ENCODE measurements at regions not wholly inside any gene's neighbourhood (a gene's known extent, or its start where the extent isn't known, plus 50 kb on each side); places are given as distances from the start of the nearest gene placed in this dataset.

GRCh38 chr5:143913008-143913752, 101.2 kb downstream of the HMHB1 start:
- DNase-seq (ENCODE audit: low read depth), result peak; percentile 98
- FAIRE-seq, result no peak
- TF ChIP-seq, protein P1, sequence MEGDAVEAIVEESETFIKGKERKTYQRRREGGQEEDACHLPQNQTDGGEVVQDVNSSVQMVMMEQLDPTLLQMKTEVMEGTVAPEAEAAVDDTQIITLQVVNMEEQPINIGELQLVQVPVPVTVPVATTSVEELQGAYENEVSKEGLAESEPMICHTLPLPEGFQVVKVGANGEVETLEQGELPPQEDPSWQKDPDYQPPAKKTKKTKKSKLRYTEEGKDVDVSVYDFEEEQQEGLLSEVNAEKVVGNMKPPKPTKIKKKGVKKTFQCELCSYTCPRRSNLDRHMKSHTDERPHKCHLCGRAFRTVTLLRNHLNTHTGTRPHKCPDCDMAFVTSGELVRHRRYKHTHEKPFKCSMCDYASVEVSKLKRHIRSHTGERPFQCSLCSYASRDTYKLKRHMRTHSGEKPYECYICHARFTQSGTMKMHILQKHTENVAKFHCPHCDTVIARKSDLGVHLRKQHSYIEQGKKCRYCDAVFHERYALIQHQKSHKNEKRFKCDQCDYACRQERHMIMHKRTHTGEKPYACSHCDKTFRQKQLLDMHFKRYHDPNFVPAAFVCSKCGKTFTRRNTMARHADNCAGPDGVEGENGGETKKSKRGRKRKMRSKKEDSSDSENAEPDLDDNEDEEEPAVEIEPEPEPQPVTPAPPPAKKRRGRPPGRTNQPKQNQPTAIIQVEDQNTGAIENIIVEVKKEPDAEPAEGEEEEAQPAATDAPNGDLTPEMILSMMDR (IDR thresholded peaks at IDR 0.05; ENCODE audit: insufficient read depth, low read length, severe bottlenecking), result no peak
- H3K27me3 ChIP-seq (ENCODE audit: control insufficient read depth, insufficient read depth, low read length), result no peaks in the 10 kb centered on the region
- H3K36me3 ChIP-seq (ENCODE audit: control insufficient read depth, insufficient read depth, low read length), result no peaks in the 10 kb centered on the region
- no peak overlapping the region for H3K4me3 ChIP-seq (ENCODE audit: low read depth, low read length)

DNA sequence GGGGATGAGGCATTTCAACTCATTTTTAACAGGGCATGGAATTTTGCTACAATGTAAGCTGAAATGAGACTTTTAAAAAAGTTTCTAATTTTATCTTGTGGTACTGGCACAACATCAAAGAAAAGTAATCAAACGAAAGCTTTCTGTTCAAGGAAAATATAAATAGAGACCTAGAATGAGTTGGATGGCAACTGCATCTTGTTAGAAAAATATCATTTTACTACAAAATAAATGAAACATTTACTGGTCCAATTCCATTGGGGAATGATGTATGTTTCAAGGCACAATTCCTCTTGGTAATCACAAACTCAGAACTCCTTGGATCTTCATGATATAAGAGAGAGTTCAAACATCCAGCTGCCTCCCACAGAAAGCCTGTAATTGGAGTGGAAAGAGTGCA, 102.8 kb downstream of the HMHB1 start:
- H3K4me3 ChIP-seq (ENCODE audit: low read depth, low read length), result no peak overlapping the region
- H3K27me3 ChIP-seq (ENCODE audit: control insufficient read depth, insufficient read depth, low read length), result no peaks in the 10 kb centered on the region
- no peaks in the 10 kb centered on the region for H3K36me3 ChIP-seq (ENCODE audit: control insufficient read depth, insufficient read depth, low read length)
- TF ChIP-seq, protein P1 (IDR thresholded peaks at IDR 0.05; ENCODE audit: insufficient read depth, low read length, severe bottlenecking), result no peak
- no peak for FAIRE-seq
- no peak for DNase-seq (ENCODE audit: low read depth)

- no peak for DNase-seq (ENCODE audit: low read depth)
- TF ChIP-seq, protein P1 (IDR thresholded peaks at IDR 0.05; ENCODE audit: insufficient read depth, low read length, severe bottlenecking), result no peak
Measured at GRCh38 chr5:143916451-143916850, 104.5 kb downstream of the HMHB1 start.

GRCh38 chr5:143918961-143919360, 107.0 kb downstream of the HMHB1 start:
- H3K4me3 ChIP-seq (ENCODE audit: low read depth, low read length), result no peak overlapping the region
- TF ChIP-seq, protein P1 (IDR thresholded peaks at IDR 0.05; ENCODE audit: insufficient read depth, low read length, severe bottlenecking), result no peak
- H3K27me3 ChIP-seq (ENCODE audit: control insufficient read depth, insufficient read depth, low read length), result no peaks in the 10 kb centered on the region
- DNase-seq (ENCODE audit: low read depth), result no peak
- no peak for FAIRE-seq
- no peaks in the 10 kb centered on the region for H3K36me3 ChIP-seq (ENCODE audit: control insufficient read depth, insufficient read depth, low read length)

More at GRCh38 chr5:143916451-143916850, 104.5 kb downstream of the HMHB1 start:
- Histone ChIP-seq H3K4me3 (ENCODE audit: low read depth, low read length) (no peak overlapping the region), H3K36me3 (ENCODE audit: control insufficient read depth, insufficient read depth, low read length) (no peaks in the 10 kb centered on the region), H3K27me3 (ENCODE audit: control insufficient read depth, insufficient read depth, low read length) (no peaks in the 10 kb centered on the region)
- FAIRE-seq, result no peak

GRCh38 chr5:143920772-143921171, 108.8 kb downstream of the HMHB1 start:
- TF ChIP-seq, protein P1 (IDR thresholded peaks at IDR 0.05; ENCODE audit: insufficient read depth, low read length, severe bottlenecking), result no peak
- FAIRE-seq (no peak), DNase-seq (ENCODE audit: low read depth) (peak; percentile 62)
- H3K36me3 ChIP-seq (ENCODE audit: control insufficient read depth, insufficient read depth, low read length), result no peaks in the 10 kb centered on the region
- no peak overlapping the region for H3K4me3 ChIP-seq (ENCODE audit: low read depth, low read length)
- no peaks in the 10 kb centered on the region for H3K27me3 ChIP-seq (ENCODE audit: control insufficient read depth, insufficient read depth, low read length)
